Subcutaneous abdominal adipose tissue (tissue), 5 donors: ENCODE measurements at regions not wholly inside any gene's neighbourhood (a gene's known extent, or its start where the extent isn't known, plus 50 kb on each side); places are given as distances from the start of the nearest gene placed in this dataset.

Source experiments
- H3K27ac ChIP-seq: one replicate; pipeline ENCODE4 v1.7.0; 2013; ENCODE audit warnings: low read depth, mild to moderate bottlenecking, inconsistent platforms, low read length, moderate library complexity
- H3K27me3 ChIP-seq, 5 donors: one replicate each; pipeline ENCODE4 v1.7.0; 2013; ENCODE audit warnings: low read length in 5 of 5, inconsistent platforms in 1 of 5; ENCODE audit not compliant: control insufficient read depth in 5 of 5, insufficient read depth in 4 of 5
- H3K36me3 ChIP-seq, 5 donors: one replicate each; pipeline ENCODE4 v1.7.0; 2013; ENCODE audit warnings: low read length in 5 of 5; ENCODE audit not compliant: control insufficient read depth in 5 of 5, insufficient read depth in 5 of 5
- H3K4me1 ChIP-seq, 5 donors: one replicate each; pipeline ENCODE4 v1.7.0; 2013; ENCODE audit warnings: low read length in 5 of 5, mild to moderate bottlenecking in 3 of 5, moderate library complexity in 1 of 5; ENCODE audit not compliant: control insufficient read depth in 5 of 5, insufficient read depth in 5 of 5
- H3K4me3 ChIP-seq, 5 donors: one replicate each; pipeline ENCODE4 v1.7.0; 2013; ENCODE audit warnings: low read length in 5 of 5, low read depth in 1 of 5
- H3K9ac ChIP-seq, 5 donors: one replicate each; pipeline ENCODE4 v1.7.0; 2013; ENCODE audit warnings: low read length in 5 of 5, mild to moderate bottlenecking in 4 of 5, moderate library complexity in 3 of 5
- H3K9me3 ChIP-seq, 5 donors: one replicate each; pipeline ENCODE4 v1.7.0; 2013; ENCODE audit warnings: low read length in 5 of 5; ENCODE audit not compliant: control insufficient read depth in 5 of 5
- donor health status: healthy.
- donor health status: healthy.
- donor health status: healthy.
- donor health status: healthy.
- donor health status: healthy.

DNA sequence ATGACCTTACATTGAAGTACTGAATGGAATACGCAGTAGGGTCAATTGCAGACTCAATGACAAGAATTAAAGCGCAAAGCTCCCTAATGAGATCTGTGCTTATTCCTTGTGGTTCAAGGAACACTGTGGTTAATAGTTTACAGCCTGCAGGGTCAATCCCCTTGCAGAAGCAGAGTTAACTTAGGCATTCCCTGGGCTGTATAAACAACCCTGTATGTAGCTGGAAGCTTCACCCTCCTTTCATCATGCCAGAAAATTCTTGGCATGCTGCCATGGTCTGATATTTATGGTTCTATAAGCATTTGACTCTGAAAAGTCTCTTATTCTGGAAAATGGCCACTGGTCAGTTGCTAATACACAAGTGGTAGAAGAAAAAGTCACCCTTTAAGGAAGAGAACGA, 227.7 kb downstream of the NOVA1 start:
- Histone ChIP-seq H3K27me3 (no peaks in the 10 kb centered on the region), H3K27ac (no peak overlapping the region), H3K9ac (no peak overlapping the region), H3K4me3 (no peak overlapping the region), H3K9me3 (no peaks in the 10 kb centered on the region), H3K36me3 (no peaks in the 10 kb centered on the region), H3K4me1 (no peaks in the 10 kb centered on the region)

DNA sequence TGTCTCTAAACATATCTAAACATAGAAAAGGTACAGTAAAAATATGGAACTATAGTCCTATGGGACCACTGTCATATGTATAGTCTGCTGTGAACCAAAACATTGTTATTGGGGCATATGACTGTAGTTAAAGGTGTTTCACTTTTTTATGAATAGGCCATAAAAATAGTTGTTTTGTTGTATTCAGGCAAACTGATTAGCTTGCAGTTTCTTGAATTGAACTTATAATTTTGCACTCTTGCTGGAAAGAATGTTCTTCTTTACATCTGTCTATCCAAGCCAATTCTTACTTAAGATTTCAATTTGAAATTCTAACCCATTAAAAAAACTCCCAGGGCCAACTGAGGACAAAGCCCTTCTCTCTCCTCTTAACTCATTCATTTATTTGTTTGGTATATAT, 234.1 kb downstream of the NOVA1 start:
- Histone ChIP-seq H3K27ac (no peak overlapping the region), H3K4me3 (no peak overlapping the region), H3K36me3 (no peaks in the 10 kb centered on the region), H3K9ac (no peak overlapping the region), H3K4me1 (no peaks in the 10 kb centered on the region), H3K9me3 (no peaks in the 10 kb centered on the region), H3K27me3 (no peaks in the 10 kb centered on the region)

GRCh38 chr14:26344596-26344995, 253.2 kb downstream of the NOVA1 start:
- no peak overlapping the region for H3K27ac ChIP-seq
- peaks cover 0 to 4% (median 0%) of the 10 kb centered on the region in 5 donors for H3K4me1 ChIP-seq
- H3K4me3 ChIP-seq, result no peak overlapping the region
- no peak overlapping the region for H3K9ac ChIP-seq
- no peaks in the 10 kb centered on the region for H3K27me3 ChIP-seq
- no peaks in the 10 kb centered on the region for H3K36me3 ChIP-seq
- no peaks in the 10 kb centered on the region for H3K9me3 ChIP-seq

DNA sequence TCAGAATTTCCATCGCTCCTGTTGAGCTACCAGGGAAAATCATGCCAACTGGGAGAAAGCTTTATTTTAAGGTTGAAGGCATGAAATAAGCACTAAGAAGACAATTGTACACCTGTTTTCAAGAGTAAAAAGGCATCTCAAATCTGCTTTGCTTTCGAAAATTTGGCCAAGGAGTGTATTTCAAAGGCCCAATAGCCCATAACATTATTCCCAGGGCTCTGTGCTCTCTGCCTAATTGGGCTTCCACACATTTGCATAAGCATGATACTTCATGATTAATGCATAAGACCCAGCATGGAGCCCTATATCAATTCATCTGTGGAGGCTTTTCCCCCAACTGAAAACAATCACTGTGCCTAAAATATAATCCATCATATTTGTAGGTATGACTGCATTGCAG, 258.5 kb downstream of the NOVA1 start:
- H3K27me3 ChIP-seq, result no peaks in the 10 kb centered on the region
- no peaks in the 10 kb centered on the region for H3K36me3 ChIP-seq
- H3K4me1 ChIP-seq, result peaks cover 0 to 4% (median 0%) of the 10 kb centered on the region in 5 donors
- no peak overlapping the region for H3K4me3 ChIP-seq
- no peak overlapping the region for H3K27ac ChIP-seq
- H3K9ac ChIP-seq, result no peak overlapping the region
- H3K9me3 ChIP-seq, result no peaks in the 10 kb centered on the region

DNA sequence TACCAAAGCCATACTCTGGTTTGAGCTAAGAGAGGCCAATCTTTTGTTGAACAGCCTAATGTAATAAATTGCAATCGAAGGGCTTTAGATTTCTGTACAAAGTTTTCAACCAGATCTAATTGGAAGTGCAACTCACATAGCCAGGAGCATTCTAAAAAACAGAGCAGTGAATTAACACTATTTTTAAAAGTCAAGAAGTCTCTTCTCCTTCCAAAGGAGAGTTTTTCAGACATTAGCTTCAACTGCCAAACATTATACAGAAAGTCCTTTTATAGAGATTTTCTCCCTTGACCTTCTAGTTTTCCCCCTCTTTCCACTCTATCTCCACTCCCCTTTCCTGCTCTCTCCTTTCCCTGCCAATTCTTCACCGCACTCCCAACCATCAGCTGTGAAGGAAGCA, 259.6 kb downstream of the NOVA1 start:
- Histone ChIP-seq H3K9ac (no peak overlapping the region), H3K4me3 (no peak overlapping the region), H3K27ac (no peak overlapping the region), H3K4me1 (no peaks in the 10 kb centered on the region), H3K9me3 (no peaks in the 10 kb centered on the region), H3K27me3 (no peaks in the 10 kb centered on the region), H3K36me3 (no peaks in the 10 kb centered on the region)

DNA sequence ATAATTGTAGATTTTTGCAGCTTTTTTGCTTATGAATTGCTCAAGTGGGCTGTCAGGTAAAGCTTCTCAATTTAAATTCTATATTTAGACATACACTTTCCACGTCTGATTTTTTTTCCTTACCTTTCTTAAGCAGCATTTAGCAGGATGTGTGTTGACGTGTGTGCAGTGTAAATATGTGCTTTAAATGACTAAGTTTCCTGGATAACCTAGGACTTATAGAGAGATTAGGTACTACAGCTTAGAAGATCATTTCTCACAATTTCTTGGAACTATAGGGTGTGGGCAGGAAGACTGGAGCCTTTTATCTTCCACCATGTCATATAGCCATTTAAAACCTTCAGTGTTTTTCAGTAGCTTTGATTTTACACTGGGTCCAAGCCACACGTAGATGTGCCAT, 263.5 kb downstream of the NOVA1 start:
- no peak overlapping the region for H3K4me3 ChIP-seq
- H3K27me3 ChIP-seq, result no peaks in the 10 kb centered on the region
- no peaks in the 10 kb centered on the region for H3K9me3 ChIP-seq
- no peak overlapping the region for H3K27ac ChIP-seq
- no peaks in the 10 kb centered on the region for H3K36me3 ChIP-seq
- no peaks in the 10 kb centered on the region for H3K4me1 ChIP-seq
- H3K9ac ChIP-seq, result no peak overlapping the region

- Histone ChIP-seq H3K27ac (no peak overlapping the region), H3K4me1 (no peaks in the 10 kb centered on the region), H3K4me3 (no peak overlapping the region), H3K9me3 (no peaks in the 10 kb centered on the region), H3K9ac (no peak overlapping the region), H3K27me3 (no peaks in the 10 kb centered on the region), H3K36me3 (no peaks in the 10 kb centered on the region)
Measured at GRCh38 chr14:26332966-26333365, 264.9 kb downstream of the NOVA1 start.

DNA sequence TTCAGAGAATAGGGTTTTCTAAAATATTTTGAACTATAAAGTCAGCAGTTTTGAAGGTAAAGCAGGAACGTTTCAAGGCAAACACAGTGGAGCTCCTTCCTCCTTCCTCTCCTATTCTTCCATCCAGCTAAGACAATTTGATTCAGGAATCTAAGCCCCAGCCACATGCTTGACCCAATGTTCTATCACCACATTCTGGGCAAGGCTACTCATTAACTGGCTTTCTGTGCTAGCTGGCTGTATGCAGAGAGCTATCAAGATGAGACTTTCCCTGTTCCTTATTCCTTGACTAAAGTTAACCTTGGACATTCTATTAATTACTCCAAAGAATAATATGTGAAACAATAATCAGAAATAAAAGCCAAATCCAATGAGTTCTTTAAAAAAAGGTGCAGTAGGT, 266.9 kb downstream of the NOVA1 start:
- no peaks in the 10 kb centered on the region for H3K9me3 ChIP-seq

GRCh38 chr14:26328791-26329190, 269.0 kb downstream of the NOVA1 start:
- Histone ChIP-seq H3K9ac (no peak overlapping the region), H3K4me1 (peaks cover 0 to 5% (median 0%) of the 10 kb centered on the region in 5 donors), H3K27ac (no peak overlapping the region), H3K9me3 (no peaks in the 10 kb centered on the region), H3K36me3 (no peaks in the 10 kb centered on the region), H3K27me3 (no peaks in the 10 kb centered on the region), H3K4me3 (no peak overlapping the region)

More for the DNA sequence above, 266.9 kb downstream of the NOVA1 start:
- Histone ChIP-seq H3K4me3 (no peak overlapping the region), H3K9ac (no peak overlapping the region), H3K4me1 (no peaks in the 10 kb centered on the region), H3K36me3 (no peaks in the 10 kb centered on the region), H3K27me3 (no peaks in the 10 kb centered on the region), H3K27ac (no peak overlapping the region)

DNA sequence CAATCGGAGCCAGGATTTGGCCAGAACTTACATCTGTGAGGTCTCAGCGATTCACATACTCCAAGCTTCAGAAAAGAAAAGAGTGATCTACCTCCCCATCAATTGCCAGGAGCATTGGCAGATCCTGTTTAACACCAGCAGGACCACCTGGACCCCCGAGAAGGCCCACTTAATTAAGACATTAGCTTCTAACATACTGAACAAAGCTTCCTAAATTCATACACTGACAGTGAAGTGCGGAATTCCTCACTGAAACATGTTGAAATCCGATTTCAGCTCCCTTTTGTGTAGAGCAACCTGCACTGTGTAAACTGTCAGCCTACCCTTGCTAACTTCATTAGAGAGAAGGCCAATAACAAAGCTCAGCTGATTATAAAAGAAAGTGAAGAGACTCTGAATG, 274.0 kb downstream of the NOVA1 start:
- peaks cover 0 to 5% (median 0%) of the 10 kb centered on the region in 5 donors for H3K4me1 ChIP-seq
- H3K27me3 ChIP-seq, result no peaks in the 10 kb centered on the region
- no peak overlapping the region for H3K4me3 ChIP-seq
- H3K9ac ChIP-seq, result no peak overlapping the region
- H3K9me3 ChIP-seq, result no peaks in the 10 kb centered on the region
- H3K27ac ChIP-seq, result no peak overlapping the region
- H3K36me3 ChIP-seq, result no peaks in the 10 kb centered on the region

- Histone ChIP-seq H3K9ac (no peak overlapping the region), H3K9me3 (peaks cover 0 to 4% (median 0%) of the 10 kb centered on the region in 5 donors), H3K4me1 (peaks cover 0 to 5% (median 0%) of the 10 kb centered on the region in 5 donors), H3K4me3 (no peak overlapping the region), H3K27me3 (no peaks in the 10 kb centered on the region), H3K27ac (no peak overlapping the region), H3K36me3 (no peaks in the 10 kb centered on the region)
Measured at GRCh38 chr14:26320886-26321285, 276.9 kb downstream of the NOVA1 start.
